NCI-H2029 treated with DMSO at 0.1 percent for 48 hours (cell line): ENCODE measurements at regions not wholly inside any gene's neighbourhood (a gene's known extent, or its start where the extent isn't known, plus 50 kb on each side); places are given as distances from the start of the nearest gene placed in this dataset.

Experiments used
- DNase-seq: peaks from one replicate; lab custom pipeline; 2025; lab: John Stamatoyannopoulos, UW

DNA sequence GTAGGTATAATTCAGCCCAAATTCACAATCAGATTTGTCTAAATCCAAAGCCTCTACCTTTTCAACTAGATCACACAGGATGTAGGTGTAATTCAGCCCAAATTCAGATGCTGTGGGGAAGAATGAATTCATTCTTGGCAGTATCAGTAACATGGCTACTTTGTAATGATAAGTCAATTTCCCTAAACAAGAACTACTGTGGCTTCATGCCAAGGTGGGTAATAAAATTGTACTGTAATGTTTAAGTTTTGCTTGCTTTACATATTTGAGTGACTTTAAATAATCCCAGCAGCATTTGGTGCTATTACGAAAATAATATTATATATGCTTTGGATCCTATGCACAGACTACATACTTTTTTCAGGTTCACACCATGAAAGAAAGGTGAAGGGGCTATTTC is 239.1 kb downstream of the HDGFL1 start:
- no peak for DNase-seq

DNA sequence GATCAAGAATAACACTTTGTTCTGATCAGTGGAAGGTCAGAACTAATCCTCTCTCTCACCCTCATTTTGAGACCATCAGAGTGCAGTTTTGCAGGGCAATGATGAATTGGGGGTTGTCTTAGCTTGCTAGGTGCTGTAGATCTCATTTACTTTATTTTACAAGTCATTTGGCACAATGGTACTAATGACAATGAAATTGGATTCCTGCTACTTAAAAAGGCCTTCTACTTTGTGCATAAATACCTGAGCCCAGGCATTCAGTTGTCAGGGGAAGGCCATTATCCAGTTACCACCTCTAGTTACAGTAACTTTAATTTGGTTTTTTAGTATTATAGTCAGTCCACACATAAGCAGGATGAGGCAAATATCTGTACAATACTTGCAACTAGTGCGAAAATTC is 240.0 kb downstream of the HDGFL1 start:
- DNase-seq = no peak

DNA sequence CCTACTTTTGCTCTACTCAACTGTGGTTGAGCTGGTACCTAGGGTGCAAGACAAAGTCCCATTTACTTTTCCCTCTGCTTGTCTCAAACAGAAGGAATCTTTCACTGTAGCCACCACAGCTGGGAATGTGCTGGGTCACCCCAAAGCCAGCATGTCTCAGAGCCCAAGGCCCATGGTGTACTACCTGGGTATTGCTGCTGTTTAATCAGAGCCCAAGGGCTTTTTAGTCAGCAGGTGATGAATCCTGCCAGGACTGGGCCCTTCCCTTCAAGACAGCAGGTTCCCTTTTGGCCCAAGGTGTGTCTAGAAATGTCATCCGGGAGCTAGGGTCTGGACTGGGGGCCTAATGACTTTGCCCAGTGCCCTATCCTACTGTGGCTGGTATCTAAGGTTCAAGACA is 249.8 kb downstream of the HDGFL1 start:
- no peak for DNase-seq

DNA sequence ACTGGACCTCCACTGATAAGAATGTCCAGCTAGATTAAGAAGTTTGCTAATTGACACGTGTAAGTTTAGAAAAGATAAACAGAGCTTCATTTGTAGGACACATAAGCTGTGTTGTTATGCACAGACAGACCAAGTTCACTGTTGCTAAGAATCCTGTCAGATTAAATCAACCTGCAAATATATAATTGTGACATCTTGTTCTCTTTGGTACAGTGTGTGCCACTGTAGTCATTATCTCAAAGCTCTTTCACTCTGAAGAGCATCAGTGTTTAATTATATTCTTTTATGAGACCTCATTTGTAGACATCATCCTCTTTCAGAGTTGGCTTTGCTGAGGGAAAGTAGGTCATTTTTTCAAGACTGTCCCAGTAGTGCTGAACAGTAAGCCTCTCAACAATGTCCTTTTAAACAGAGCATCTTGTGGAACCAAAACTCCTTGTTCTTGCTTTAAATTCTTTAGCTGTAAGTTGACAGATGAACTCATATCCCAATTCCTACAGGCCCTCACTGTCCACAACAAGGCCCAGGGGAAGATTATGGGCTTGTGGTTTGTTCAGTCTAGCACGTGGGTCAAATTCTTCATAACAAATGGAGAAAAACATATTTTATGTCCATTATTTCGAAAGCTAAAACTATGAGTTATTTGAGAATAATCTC is 252.4 kb downstream of the HDGFL1 start:
- no peak for DNase-seq

DNA sequence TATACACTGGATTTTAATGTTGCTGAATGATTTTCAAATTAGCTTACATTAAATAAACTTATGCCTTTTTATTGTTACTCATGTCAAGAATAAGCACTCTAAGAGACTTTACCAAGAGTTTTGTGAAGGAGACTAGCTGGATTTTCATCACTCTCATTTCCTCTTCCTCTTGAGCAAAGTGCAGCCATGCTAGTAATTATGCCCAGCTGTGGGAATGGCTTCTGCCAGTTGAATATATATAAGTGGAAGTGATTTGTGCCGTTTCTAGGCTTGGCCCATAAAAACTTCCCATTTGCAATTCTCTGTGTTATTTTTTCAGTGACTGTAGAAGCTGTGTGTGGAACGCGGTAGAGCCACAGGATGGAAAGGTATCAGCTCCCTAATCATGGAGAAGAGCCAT is 255.8 kb downstream of the HDGFL1 start:
- no peak for DNase-seq

DNA sequence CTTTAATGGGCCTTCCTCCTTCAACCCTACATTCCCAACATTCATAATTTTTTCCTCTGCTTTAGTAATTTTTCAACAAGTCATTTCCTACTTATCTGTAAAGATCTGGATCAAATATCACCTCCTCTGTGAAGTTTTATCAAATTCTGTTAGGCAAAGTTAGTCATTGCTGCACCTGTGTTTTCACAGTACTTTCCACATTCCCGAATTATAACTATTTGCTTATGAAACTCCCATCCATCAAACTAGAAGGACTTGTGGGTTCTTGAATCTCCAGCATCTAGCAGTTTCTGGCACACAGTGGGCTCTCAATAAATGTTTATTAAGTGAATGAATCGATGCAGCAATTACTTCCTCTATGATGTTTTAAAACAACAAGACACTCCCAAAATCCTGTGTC is 257.6 kb downstream of the HDGFL1 start:
- no peak for DNase-seq

DNA sequence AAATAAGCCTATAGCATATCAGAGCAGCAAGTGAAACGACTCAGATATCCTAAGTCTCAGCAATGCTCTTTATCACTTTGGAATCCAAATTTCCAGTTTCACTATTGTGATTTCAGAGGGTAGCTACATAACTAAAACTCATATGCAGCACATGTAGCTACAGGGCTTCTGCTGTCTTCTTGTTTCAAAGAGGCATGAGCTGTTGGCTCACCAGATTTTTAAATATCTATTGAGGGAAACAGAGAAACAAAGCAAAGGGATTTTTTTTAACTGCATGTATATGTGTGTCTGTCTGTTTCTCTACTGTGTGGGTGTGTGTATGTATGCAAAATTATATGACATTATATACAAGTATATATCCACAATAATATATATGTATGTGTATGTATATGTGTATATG is 258.4 kb downstream of the HDGFL1 start:
- DNase-seq = no peak

DNA sequence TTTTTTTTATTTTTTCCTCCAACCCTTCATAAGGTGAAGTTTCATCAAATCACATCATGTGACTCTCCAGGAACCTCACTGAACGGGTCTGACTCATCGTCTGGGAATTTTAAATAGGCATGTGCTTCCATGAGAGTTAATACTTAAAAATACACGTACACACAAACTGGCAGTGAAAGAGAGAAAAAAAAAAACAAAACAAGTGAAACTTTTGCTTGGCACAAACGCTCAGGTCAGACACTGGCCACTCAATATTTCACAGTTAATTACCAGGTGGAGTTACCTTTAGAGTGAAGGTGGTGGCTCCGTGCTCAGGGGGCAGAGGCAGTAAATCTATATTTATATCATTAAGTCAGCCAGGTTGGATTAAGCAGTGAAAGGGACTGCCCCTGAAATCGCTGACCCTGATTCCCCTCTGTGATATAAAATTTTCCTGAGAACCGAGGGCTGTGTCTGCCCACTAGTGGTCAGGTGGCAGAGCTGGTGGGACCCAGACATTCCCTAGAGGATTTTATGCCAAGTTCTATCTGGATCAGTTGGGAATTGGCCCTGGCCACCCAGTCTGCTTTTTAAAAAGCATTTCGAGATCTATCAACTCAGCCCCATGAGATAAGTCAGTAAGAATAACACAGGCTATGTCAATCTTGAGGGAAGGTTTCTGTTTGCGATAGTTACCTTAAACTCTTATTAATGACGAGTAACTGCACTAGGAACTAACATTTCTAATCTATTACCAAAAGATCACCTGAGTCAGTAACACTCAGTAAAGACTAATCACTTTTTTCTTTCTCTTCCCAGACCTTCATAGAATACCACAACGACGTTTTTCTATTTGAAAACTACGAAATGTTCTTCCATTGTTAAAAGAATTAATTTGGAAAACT is 259.1 kb downstream of the HDGFL1 start:
- DNase-seq = peak; percentile 69

DNA sequence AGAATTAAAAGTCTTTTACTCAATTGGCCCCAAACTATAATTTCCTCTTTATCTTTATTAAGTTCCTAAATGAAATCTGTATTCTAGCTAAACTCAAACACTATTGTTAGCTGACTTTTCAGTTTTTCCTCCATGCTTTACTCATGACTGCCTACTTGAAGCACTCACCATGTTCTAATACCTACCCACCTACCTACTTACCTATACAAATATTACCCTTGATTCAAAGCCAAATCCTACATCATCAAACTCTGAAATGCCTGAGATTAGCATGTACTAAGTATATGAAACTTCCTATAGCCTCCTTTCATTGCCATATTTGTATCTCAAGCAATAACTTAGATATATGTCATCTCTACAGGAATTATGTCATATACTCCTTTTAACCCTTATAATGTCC is 259.7 kb downstream of the HDGFL1 start:
- peak; percentile 23 for DNase-seq

DNA sequence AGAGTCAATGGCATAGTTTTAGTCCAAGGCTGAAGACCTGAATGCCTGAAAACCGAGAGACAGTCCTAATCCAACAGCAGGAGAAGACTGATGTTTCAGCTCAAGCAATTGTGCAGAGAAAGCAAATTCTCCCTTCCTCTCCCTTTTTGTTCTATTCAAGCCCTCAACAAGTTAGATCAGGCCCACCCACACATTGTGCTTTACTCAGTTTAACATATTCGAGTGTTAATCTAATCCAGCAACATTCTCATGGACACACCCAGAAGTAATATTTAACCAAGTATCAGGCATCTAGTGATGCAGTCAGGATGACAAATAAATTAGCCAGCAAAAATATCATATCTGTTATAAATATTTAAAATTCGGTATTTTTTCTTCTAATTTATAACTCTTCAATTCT is 261.1 kb downstream of the HDGFL1 start:
- no peak for DNase-seq

DNA sequence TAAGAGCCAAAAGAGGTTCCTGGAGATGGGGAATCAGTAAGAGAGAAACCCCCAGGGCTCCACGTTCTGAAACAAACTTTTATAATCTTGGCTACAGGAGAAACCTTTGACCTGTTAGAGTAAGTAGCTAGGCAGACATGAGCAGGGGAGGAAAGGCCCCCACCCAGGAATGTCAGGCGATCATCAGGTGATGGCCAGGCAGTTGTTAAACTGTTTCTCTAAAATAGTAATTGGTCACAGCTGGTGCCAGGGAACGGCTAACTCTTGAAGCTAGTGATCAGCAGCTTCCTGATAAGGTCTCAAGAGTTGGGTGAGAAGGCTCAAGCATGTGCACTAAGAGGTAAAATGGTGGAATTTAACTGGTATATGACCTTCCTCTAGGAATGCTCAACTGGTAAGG is 263.8 kb downstream of the HDGFL1 start:
- no peak for DNase-seq

DNA sequence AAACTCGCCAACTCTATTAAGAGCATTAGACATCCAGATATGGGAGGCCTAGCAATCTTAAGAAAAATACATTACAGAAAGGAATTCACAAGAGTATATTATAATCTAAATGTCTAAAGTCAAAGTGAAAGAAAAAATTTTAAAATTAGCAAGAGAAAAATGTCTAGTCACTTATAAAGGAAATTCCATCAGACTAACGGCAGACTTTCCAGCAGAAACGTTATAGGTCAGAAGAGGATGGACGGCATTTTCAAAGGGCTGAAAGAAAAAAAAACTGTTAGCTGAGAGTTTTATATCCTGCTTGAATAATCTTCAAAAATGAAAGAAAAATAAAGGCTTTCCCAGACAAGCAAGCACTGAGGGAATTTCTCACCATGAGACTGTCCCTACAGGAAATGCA is 269.0 kb downstream of the HDGFL1 start:
- peak; percentile 19 for DNase-seq

DNA sequence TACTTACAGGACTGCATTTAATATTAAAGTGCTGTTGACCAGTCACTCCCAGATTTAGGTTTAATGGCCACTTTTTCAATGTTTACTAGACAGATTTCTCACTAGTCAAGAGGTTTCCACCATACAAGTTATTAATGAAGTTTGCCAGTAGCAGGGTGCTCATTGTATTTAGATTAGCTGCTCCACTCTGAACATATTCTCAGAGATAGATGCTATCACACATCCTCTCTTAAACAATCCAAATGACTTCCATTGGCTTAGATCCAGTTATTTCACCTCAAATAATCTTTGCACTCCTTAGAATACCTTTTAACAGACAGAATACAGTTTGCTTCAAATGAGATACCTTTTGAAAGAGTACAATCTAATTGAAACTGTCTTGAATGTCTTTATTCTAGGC is 276.1 kb downstream of the HDGFL1 start:
- no peak for DNase-seq

DNA sequence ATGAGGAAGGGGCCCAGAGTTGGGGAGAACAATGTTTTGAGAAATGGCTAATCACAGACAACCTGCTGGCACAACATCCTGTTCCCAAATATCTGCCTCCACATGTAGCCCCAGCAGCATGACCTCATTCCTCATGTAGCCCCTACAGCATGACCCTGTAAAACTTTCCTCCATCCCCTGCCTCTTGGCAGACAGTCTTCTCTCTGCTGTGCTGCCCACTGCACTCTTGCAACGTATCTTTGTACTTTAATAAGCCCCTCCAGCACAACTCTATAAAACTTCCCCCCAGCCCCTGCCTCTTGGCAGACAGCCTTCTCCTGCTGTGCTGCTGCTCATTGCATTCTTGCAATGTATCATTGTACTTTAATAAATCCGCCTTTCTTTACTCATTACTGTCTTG is 278.8 kb downstream of the HDGFL1 start:
- no peak for DNase-seq

DNA sequence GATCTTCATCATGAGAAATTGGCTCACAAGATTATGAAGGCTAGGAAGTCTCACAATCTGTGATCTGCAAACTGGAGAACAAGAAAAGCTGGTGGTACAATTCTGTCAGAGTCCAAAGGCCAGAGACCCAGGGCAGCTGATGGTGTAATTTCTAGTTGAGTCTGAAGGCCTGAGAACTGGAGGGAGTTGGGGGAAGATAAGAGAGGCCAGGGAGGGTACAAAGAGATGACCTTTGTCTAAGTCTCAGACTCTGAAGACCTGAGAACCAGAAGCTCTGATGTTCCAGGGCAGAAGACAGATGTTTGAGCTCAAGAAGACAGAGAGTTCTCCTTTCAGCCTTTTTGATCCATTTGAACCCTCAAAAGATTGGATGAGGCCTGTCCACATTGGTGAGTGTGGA is 280.6 kb downstream of the HDGFL1 start:
- no peak for DNase-seq

DNA sequence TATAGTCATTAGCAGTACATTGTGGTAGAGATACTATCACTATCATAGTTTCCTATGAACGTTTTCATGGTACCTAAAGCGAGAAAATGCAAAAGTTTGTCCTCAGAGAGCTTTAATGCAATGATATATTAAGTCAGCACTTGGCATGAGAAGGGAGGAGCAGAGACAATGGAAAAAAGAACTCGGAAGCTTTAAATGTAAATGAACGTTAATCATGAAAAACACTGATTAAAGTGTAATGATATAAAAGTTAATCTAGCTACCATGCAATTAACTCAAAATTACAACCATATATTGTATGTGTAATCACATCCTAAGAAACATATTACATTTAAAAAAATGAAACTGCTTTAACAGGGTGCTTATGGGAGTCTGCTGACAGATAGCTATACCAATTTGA is 282.7 kb downstream of the HDGFL1 start:
- no peak for DNase-seq

DNA sequence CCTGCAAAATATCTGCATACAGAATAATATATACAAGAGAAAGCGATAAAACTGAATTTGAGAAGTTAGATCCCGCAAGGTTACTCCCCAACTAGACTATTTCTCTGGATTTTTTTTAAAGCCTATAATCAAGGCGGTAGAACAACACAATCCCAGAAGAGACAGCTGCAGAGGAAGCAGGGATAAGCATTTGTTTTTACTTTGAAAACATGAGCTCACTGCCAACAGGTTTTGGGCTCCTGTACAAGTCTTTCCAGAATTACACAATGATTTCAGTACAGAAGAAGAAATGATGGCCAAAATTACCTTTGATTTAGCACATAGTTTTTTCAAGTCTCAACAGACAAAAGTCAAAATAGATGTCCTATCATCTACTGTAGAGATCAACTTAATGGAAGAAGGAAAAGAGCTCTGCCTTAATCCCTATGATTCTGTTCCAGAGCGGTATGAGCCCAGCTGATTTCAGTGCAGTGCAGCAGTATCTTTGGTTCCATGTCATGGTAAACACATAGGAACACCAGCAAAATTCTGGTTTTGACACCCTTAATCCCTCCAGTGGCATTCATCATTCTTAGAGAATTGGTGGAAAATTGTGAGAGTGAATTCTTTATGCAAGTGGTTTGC is 304.3 kb downstream of the HDGFL1 start:
- no peak for DNase-seq

DNA sequence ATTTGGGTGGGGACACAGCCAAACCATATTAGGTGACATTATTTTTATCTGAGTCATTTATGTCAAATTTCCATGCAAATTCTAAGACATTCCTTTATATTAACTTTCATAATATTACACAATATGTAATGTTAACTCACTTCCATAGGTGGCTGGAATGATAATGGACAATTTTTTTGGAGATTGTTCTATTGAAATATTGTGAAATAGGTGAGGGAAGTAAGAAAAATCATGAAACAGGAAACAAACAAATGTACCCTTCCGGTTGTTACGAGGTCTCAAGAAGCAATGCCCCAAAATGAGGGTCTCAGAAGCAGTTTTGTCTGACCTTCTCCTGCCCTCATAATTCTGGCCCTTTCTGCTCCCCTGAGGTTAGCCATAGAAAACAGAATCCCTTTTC is 306.5 kb downstream of the HDGFL1 start:
- DNase-seq = no peak

DNA sequence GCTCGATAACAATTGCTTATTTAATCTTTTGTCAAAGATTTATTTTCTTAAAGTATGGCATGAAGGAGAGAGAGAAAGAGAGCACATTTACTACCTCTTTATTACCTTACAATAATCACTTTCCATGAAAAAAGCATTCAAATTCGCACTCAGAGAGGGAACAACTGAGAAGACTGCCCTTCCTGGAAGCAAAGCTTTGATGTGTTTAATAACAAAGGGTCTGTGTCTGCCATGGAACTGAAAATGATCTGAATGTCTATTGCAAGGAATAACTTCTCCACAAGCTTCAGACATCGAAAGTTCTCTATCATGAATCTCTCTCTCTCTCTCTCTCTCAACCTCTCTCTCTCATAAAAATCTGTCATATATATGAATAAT is 308.9 kb downstream of the HDGFL1 start:
- no peak for DNase-seq

DNA sequence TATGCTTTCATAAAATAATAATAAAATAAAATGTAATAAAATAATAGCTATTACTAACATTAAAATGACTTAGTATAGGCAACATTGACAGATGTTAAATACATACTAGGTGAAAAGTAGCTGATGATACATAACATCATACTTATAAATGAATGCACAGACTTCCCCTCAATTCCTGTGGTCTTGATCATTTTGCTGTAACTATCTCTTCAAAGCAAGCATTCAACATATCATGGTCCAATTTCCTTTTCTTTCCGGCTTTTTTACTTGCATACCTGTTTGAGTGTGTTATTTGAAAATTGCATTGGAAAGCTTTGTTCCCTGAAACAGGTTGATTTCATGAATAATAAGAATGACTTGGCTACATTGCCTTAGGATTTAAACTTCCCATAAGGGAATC is 309.3 kb downstream of the HDGFL1 start:
- no peak for DNase-seq

DNA sequence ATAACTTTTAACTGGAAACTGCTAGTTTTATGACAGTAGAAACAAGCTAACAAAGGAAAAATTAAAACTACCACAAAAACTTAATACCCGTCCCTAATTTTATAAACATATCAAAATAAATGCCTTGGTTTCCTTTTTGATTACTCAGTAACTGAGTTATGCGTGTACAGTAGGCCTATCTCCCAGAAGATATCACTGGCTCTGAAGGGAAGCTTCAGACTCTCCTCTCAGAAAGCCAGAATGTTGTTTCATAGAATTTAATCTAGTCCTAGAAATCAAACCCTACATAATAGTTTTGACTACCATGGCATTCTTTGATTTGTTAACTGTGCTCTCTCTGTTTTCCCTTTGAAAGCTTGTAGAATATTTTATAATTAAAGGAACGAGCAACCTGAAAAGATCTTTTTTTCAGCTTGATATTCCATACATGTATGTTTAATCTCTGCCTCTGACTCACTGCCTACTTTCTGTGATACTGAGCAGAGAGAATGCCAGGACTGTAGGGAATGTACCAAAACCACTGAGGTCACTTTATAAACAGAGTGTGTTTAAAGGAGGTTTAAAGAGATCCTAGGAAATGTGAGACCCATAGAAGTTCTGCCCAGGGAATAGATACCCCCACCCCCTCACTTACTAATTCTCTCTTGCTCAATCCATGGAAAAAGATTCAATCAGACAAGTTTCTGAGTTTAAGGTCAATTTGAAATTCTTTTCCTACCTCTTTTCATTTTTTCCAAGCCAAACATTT is 311.5 kb downstream of the HDGFL1 start:
- no peak for DNase-seq

DNA sequence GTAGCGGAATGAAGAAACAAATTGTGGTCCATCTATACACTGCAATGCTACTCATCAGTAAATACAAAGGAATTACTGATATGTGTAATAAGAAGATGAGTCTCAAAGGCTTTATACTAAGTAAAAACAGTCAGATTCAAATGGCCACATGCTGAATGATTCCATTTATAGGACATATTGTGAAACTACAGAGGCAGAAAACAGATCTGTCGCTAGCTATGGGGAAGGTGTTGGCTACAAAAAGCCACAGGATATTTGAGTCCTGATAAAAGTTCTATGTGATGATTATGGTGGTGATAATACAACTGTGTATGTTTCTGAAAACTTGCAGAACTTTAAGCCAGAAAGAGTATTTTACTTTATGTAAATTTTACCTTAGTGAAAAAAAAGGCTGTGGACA is 313.2 kb downstream of the HDGFL1 start:
- DNase-seq = no peak
